ENCODE measurements at regions not wholly inside any gene's neighbourhood (a gene's known extent, or its start where the extent isn't known, plus 50 kb on each side); places are given as distances from the start of the nearest gene placed in this dataset.

DNA sequence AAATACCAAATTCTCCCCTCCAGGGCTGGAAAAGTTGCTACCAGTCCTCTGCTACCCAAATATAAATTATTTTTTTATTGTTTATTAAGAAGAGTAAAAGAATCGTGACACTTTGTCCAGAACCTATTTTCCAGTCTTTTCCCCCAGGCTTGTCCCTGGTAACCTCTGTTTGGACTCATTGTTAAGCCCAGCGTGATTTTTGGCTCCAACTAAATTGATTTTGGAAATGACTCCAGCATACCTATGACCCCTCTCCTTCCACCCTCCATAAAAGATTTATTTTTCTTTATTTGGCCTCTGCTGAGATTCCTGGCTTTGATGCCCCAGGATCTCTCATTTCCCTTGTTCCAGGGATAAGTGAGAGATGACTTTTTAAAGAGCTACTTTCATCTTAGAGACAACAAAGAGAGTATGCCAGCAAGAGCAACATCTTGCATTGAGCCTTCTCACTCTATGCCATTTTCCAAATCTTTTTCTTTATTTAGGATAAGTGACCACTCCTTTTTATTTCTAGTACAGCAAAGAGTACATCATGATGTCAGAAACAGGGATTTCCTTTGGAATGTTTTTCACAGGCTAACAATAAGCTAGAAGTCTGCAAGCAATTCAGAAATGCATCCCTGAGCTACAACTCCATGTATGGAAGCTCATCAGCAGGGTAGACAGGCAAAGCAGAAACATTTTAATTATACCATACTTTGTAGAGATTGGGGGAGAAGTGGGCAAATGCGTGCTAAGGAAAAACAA is 75.8 kb downstream of the DAD1 start:
- no peak for TF ChIP-seq POLR2AphosphoS5 (IDR thresholded peaks at IDR 0.05)
- no peak for TF ChIP-seq POLR2A (IDR thresholded peaks at IDR 0.05)
- H3K4me1 ChIP-seq: peaks cover 9 to 52% (median 34%) of the 10 kb centered on the region in 4 donors
- in situ Hi-C loops (cut with MboI; ENCODE audit: low pct_ligation_motif_present in 1 of 4, low pct_unique_long_range_greater_than_20kb in 1 of 4, low sequenced_read_pairs in 3 of 4): no loop called here

DNA sequence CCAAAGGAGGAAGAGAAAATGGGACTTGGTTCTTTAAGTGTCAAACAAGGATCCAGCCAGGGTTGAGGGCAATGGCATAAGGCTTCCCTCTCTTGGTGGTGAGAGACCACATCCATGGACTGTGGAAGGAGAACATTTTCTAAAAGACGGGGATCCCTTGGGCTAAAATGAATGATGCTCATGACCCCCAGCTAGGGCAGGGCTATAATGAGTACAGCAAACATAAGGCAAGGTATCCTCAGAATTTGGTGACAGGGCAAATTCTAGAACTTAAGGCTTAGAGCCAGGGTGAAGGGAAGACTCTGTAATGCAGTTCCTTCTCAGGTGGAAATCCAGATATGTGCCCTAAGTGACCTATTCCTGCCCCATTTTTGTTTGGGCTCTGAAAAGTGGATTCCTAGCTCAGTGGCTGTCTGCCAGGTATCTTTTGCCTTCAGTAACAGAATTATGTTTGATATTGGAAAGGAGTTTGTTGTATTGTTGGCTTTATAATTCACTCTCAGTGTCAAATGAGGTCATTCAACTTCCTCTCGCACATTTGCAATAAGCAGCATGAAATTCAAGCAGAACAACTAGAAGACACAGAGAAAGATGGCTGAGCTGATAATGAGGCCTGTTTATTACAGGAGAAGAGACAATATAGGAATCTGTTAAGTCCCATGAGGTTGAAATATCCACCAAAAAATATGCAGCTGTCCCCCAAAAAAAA is 76.8 kb downstream of the DAD1 start:
- H3K9me3 ChIP-seq: no peaks in the 10 kb centered on the region
- H3K27ac ChIP-seq: peak overlapping the region; percentile 65 to 70 (median 69)
- 33 to 69% methylated on average over 1 to 2 of the region's 2 CpGs for WGBS, 2 donors (ENCODE audit: low coverage in 1 of 2)
- in situ Hi-C loops (cut with MboI; ENCODE audit: low pct_ligation_motif_present in 1 of 4, low pct_unique_long_range_greater_than_20kb in 1 of 4, low sequenced_read_pairs in 3 of 4) (no loop called here), intact Hi-C loops (cut with DNase I; ENCODE audit: low total_unique reads) (no loop called here)
- TF ChIP-seq POLR2A (IDR thresholded peaks at IDR 0.05) (no peak), EP300 (IDR thresholded peaks at IDR 0.05; ENCODE audit: low read depth) (no peak), POLR2AphosphoS5 (IDR thresholded peaks at IDR 0.05) (no peak)
- TF ChIP-seq, protein P1, sequence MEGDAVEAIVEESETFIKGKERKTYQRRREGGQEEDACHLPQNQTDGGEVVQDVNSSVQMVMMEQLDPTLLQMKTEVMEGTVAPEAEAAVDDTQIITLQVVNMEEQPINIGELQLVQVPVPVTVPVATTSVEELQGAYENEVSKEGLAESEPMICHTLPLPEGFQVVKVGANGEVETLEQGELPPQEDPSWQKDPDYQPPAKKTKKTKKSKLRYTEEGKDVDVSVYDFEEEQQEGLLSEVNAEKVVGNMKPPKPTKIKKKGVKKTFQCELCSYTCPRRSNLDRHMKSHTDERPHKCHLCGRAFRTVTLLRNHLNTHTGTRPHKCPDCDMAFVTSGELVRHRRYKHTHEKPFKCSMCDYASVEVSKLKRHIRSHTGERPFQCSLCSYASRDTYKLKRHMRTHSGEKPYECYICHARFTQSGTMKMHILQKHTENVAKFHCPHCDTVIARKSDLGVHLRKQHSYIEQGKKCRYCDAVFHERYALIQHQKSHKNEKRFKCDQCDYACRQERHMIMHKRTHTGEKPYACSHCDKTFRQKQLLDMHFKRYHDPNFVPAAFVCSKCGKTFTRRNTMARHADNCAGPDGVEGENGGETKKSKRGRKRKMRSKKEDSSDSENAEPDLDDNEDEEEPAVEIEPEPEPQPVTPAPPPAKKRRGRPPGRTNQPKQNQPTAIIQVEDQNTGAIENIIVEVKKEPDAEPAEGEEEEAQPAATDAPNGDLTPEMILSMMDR (IDR thresholded peaks at IDR 0.05): no peak
- H3K4me1 ChIP-seq: peaks cover 9 to 52% (median 34%) of the 10 kb centered on the region in 4 donors
- no peaks in the 10 kb centered on the region for H3K27me3 ChIP-seq
- H3K4me3 ChIP-seq: no peak overlapping the region
- DNase-seq: no peak
- no peaks in the 10 kb centered on the region for H3K36me3 ChIP-seq

More for the DNA sequence above, 75.8 kb downstream of the DAD1 start:
- 51 to 63% methylated on average over 3 of the region's 3 CpGs for WGBS, 2 donors (ENCODE audit: low coverage in 1 of 2)
- Histone ChIP-seq H3K27me3 (no peaks in the 10 kb centered on the region), H3K9me3 (no peaks in the 10 kb centered on the region), H3K36me3 (no peaks in the 10 kb centered on the region), H3K4me3 (no peak overlapping the region), H3K27ac (peak overlapping the region; percentile 65 to 70 (median 69))
- no peak for DNase-seq
- intact Hi-C loops (cut with DNase I; ENCODE audit: low total_unique reads): no loop called here

DNA sequence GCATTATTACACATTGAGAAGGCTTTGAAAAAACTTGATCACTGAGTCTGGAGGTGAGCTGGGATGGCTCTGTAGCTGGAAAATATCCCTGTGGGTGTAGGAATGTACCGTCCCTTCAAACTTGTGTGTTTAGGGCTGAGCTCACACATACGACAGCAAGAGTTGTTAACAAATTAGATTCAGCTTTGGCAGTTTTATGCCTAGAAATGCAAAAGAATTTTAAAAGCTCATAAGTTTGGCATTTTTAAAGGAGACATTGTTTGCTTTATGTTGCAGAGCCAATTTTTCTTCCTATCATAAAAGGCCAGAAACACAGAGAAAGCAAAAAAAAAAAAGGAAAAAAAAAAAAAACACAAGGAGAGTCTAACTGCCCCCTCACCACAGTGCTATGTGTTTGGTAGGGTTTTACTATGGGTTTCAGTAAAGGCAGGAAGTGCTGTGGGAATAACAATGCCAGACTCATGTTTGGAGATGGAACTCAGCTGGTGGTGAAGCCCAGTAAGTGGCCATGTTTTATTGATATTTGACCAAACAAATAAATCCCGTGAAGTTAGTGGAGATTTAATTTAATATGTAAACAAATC is 78.4 kb downstream of the DAD1 start:
- H3K27me3 ChIP-seq: no peaks in the 10 kb centered on the region
- H3K36me3 ChIP-seq: no peaks in the 10 kb centered on the region
- no peak for DNase-seq
- H3K27ac ChIP-seq: peak overlapping the region; percentile 65 to 70 (median 69)
- intact Hi-C loops (cut with DNase I; ENCODE audit: low total_unique reads): no loop called here
- H3K4me3 ChIP-seq: no peak overlapping the region
- H3K4me1 ChIP-seq: peaks cover 4 to 47% (median 29%) of the 10 kb centered on the region in 4 donors
- WGBS, 2 donors (ENCODE audit: low coverage in 1 of 2): 0 to 38% methylated on average over 1 to 3 of the region's 3 CpGs
- no peaks in the 10 kb centered on the region for H3K9me3 ChIP-seq
- TF ChIP-seq POLR2AphosphoS5 (IDR thresholded peaks at IDR 0.05) (no peak), EP300 (IDR thresholded peaks at IDR 0.05; ENCODE audit: low read depth) (no peak), POLR2A (IDR thresholded peaks at IDR 0.05) (no peak)
- TF ChIP-seq, protein P1 (IDR thresholded peaks at IDR 0.05): no peak
- in situ Hi-C loops (cut with MboI; ENCODE audit: low pct_ligation_motif_present in 1 of 4, low pct_unique_long_range_greater_than_20kb in 1 of 4, low sequenced_read_pairs in 3 of 4): no loop called here

DNA sequence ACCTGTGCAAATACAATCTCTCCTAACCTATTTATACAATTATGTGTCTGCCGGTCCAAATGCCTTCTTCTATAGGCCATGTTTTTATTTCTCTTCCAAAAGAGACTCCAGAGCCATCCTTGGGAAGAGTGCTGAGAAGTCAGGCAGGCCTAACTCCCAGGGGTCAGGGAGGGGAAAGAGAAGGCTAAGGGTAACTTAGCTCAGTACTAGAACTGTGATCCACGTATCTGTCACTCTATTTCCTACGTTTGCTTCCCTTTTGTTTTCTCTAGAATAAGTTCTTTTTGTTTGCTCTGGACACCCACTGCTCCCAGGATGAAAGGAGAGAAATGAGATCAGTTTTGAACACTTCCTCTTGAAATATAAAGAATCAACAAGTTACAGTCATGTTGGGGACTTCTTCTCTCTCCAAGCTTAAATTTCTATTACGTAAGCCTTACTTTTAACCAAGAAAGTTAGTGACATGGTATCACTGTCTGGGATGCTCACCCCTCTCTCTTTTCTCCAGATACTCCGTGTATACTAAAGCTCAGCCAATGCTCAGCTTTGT is 79.2 kb downstream of the DAD1 start:
- Histone ChIP-seq H3K4me1 (peaks cover 0 to 39% (median 24%) of the 10 kb centered on the region in 4 donors), H3K36me3 (no peaks in the 10 kb centered on the region), H3K27me3 (no peaks in the 10 kb centered on the region), H3K9me3 (no peaks in the 10 kb centered on the region), H3K27ac (peak overlapping the region; percentile 44 to 70 (median 58)), H3K4me3 (no peak overlapping the region)
- intact Hi-C loops (cut with DNase I; ENCODE audit: low total_unique reads): no loop called here
- 38 to 48% methylated on average over 4 to 5 of the region's 5 CpGs for WGBS, 2 donors (ENCODE audit: low coverage in 1 of 2)
- TF ChIP-seq, protein P1 (IDR thresholded peaks at IDR 0.05): no peak
- TF ChIP-seq POLR2AphosphoS5 (IDR thresholded peaks at IDR 0.05): no peak
- in situ Hi-C loops (cut with MboI; ENCODE audit: low pct_ligation_motif_present in 1 of 4, low pct_unique_long_range_greater_than_20kb in 1 of 4, low sequenced_read_pairs in 3 of 4): no loop called here
- DNase-seq: no peak
